Activated naive CD8-positive, alpha-beta T cell treated with anti-CD3 and anti-CD28 coated beads, Interleukin-2, amount 50 U/mL, for 24 hours (primary cell): ENCODE measurements at regions not wholly inside any gene's neighbourhood (a gene's known extent, or its start where the extent isn't known, plus 50 kb on each side); places are given as distances from the start of the nearest gene placed in this dataset.
"Not testable (repeated sequence)": the region's sequence is repeated elsewhere in the genome, so short reads cannot be mapped to it uniquely, and the experiment has no call there.

Experiments
- ATAC-seq: fragments of 150-1000 bp; cut with Tn5 transposase; one replicate; pipeline ENCODE4 v1.10.0; 2021
- DNase-seq: peaks from one replicate; pipeline ENCODE4 v3.0.0; 2021
- H3K27ac Mint-ChIP-seq: one replicate; pipeline ENCODE4 v1.8.0; 2021; ENCODE audit warnings: mild to moderate bottlenecking, mixed read lengths
- H3K27me3 Mint-ChIP-seq: one replicate; pipeline ENCODE4 v1.8.0; 2021; ENCODE audit warnings: mixed read lengths
- H3K36me3 Mint-ChIP-seq: one replicate; pipeline ENCODE4 v1.8.0; 2021; ENCODE audit warnings: low read depth, mixed read lengths
- H3K4me1 Mint-ChIP-seq: one replicate; pipeline ENCODE4 v1.8.0; 2021; ENCODE audit warnings: mixed read lengths
- H3K4me3 Mint-ChIP-seq: one replicate; pipeline ENCODE4 v1.8.0; 2021; ENCODE audit warnings: mild to moderate bottlenecking, moderate library complexity, mixed read lengths
- H3K9me3 Mint-ChIP-seq: one replicate; pipeline ENCODE4 v1.8.0; 2021; ENCODE audit warnings: mixed read lengths

DNA sequence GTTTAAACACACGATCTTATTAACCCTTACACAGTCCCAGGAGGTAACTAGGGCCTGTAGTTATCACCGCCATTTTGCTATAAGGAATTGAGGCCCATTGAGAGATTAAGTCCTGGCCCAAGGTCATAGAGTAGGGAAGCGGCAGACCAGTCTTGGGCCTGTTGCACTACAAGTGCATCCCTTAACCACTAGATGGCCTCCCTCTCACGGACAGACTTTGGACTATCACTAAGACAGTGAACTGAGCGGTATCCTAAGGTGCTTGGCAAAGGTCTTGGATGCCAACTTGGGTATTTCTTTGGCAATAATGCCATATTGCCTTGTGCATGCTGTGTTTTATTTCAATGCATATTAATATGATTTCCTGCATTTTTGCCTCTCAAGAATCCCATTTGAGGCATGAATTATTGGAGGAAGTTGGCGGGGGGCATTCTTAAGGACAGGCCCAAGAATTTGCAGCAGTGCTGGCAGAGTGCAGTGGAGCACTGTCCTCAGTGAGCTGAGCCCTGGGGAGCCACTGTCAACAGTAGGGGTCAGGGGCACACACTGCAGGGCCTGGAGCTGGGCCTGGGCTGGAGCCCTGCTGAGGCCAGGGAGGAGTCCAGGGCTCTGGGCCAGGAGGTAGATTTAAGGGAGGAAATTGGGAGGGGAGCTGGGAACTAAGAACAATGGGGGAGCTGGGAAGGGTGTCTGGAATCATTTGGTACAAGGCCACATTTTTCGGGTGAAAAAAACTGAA lies 147.4 kb downstream of the SMIM20 start:
- Mint-ChIP-seq H3K4me1 (peaks cover 31% of the 10 kb centered on the region), H3K4me3 (no peak overlapping the region), H3K9me3 (peaks cover 13% of the 10 kb centered on the region), H3K36me3 (peaks cover 2% of the 10 kb centered on the region), H3K27ac (no peak overlapping the region), H3K27me3 (peaks cover 22% of the 10 kb centered on the region)
- ATAC-seq, result peak; percentile 50
- no peak for DNase-seq

GRCh38 chr4:26062215-26062614 lies 148.2 kb downstream of the SMIM20 start:
- H3K36me3 Mint-ChIP-seq, result peaks cover 2% of the 10 kb centered on the region
- H3K27me3 Mint-ChIP-seq, result peaks cover 21% of the 10 kb centered on the region
- no peak overlapping the region for H3K27ac Mint-ChIP-seq
- no peak overlapping the region for H3K4me3 Mint-ChIP-seq
- DNase-seq (no peak), ATAC-seq (no peak)
- peaks cover 30% of the 10 kb centered on the region for H3K4me1 Mint-ChIP-seq
- peaks cover 11% of the 10 kb centered on the region for H3K9me3 Mint-ChIP-seq

DNA sequence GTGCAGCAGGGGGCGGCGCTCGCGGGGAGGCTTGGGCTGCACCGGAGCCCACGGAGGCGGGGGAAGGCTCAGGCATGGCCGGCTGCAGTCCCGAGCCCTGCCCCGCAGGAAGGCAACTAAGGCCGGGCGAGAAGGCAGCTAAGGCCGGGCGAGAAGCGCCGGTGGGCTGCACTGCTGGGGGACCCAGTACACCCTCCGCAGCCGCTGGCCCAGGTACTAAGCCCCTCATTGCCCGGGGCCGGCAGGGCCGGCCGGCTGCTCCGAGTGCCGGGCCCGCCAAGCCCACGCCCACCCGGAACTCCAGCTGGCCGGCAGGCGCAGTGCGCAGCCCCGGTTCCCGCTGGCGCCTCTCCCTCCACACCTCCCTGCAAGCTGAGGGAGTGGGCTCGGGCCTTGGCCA lies 150.0 kb downstream of the SMIM20 start:
- H3K4me1 Mint-ChIP-seq, result peaks cover 15% of the 10 kb centered on the region
- ATAC-seq, H3K27ac Mint-ChIP-seq, H3K9me3 Mint-ChIP-seq, H3K4me3 Mint-ChIP-seq, H3K36me3 Mint-ChIP-seq, DNase-seq: not testable (repeated sequence)
- H3K27me3 Mint-ChIP-seq, result peaks cover 14% of the 10 kb centered on the region

DNA sequence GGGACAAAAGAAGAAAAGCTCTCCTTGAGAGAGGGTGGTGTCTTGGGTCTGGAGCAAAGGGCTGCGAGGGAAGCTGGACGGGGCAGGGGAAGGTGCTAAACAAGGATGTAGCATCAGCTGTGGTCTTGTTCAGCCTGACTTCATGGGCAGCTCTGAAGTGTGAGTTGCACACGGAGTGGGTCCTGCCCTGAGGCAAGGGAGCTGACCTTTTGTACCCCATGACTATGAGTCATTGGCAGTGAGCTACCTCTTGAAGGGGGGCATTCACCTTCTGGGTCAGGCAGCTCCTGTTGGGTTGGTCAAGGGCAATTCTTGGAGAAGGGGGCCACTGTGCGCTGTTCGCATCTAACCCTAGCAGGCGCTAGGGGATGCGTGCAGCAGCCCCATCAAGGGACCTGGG lies 151.8 kb downstream of the SMIM20 start:
- Mint-ChIP-seq H3K27me3 (peaks cover 14% of the 10 kb centered on the region), H3K36me3 (peaks cover 2% of the 10 kb centered on the region), H3K4me3 (no peak overlapping the region), H3K4me1 (peaks cover 13% of the 10 kb centered on the region), H3K9me3 (peaks cover 5% of the 10 kb centered on the region), H3K27ac (no peak overlapping the region)
- no peak for DNase-seq
- ATAC-seq, result peak; percentile 24

DNA sequence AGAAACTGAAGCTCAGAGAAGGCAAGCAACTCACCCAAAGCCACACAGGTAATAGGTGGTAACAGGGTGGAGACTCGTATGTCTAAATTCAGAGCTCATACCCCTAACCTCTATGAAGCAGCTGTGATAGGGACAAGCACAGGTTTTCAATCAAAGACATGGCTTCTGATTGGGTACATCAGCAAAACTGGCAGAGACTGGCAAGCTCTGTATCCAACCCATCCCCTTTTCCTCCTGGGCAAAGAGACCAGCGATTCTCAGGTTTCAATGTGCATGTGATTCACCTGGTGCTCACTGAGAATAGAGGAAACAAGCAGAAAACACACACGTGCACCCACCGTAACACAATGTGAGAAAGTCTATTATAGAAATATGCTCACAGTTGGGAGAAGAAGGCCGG lies 153.0 kb downstream of the SMIM20 start:
- H3K9me3 Mint-ChIP-seq, result no peaks in the 10 kb centered on the region

GRCh38 chr4:26069218-26069617 lies 155.2 kb downstream of the SMIM20 start:
- H3K36me3 Mint-ChIP-seq, result peaks cover 2% of the 10 kb centered on the region
- no peak overlapping the region for H3K27ac Mint-ChIP-seq
- DNase-seq (no peak), ATAC-seq (peak; percentile 52)
- H3K4me1 Mint-ChIP-seq, result peaks cover 35% of the 10 kb centered on the region
- H3K4me3 Mint-ChIP-seq, result no peak overlapping the region
- H3K27me3 Mint-ChIP-seq, result peaks cover 14% of the 10 kb centered on the region
- H3K9me3 Mint-ChIP-seq, result peaks cover 5% of the 10 kb centered on the region

More for the DNA sequence above, 153.0 kb downstream of the SMIM20 start:
- DNase-seq (no peak), ATAC-seq (no peak)
- H3K27me3 Mint-ChIP-seq, result peaks cover 14% of the 10 kb centered on the region
- H3K36me3 Mint-ChIP-seq, result no peaks in the 10 kb centered on the region
- peaks cover 18% of the 10 kb centered on the region for H3K4me1 Mint-ChIP-seq
- no peak overlapping the region for H3K4me3 Mint-ChIP-seq
- H3K27ac Mint-ChIP-seq, result no peak overlapping the region

- DNase-seq (no peak), ATAC-seq (no peak)
- H3K9me3 Mint-ChIP-seq, result peaks cover 22% of the 10 kb centered on the region
- no peak overlapping the region for H3K4me3 Mint-ChIP-seq
- H3K36me3 Mint-ChIP-seq, result peaks cover 19% of the 10 kb centered on the region
- H3K27me3 Mint-ChIP-seq, result peaks cover 5% of the 10 kb centered on the region
- peaks cover 55% of the 10 kb centered on the region for H3K4me1 Mint-ChIP-seq
- H3K27ac Mint-ChIP-seq, result no peak overlapping the region
These were observed 157.7 kb downstream of the SMIM20 start for GRCh38 chr4:26071688-26072087.

DNA sequence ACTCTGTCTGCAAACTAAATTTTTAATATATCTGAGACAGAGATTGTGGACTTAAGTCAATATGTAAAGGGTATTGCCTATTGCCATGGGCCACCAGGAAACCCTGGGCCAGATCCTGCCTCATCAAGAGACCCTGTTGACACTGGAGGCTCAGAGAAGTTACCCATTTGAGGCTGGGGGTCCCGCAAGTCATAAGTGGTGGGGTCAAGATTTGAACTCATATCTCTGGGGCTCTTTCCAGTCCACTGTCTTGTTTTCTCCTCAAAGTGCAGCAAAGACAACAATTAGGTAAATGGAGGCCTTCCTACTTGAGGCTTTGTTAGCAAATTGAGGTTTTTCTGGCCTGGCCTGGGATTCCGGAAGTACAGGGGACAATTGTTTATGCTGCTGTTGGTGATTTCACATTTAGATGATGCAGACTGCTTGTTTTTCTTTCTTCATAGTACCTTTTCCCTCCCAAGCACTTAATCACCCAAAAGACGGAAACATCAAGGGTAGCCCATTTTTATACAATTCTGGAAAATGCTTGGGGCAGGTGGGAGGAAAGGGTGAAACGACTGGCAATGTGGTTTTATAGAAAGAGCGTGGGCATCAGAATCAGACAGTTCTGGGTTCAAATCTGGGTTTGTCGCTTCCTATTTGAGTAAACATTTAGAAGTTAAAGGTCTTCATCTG lies 160.0 kb downstream of the SMIM20 start:
- Mint-ChIP-seq H3K4me1 (peaks cover 77% of the 10 kb centered on the region), H3K27me3 (peaks cover 3% of the 10 kb centered on the region), H3K27ac (peak overlapping the region; percentile 96), H3K36me3 (peaks cover 36% of the 10 kb centered on the region), H3K4me3 (peak overlapping the region; percentile 62), H3K9me3 (peaks cover 38% of the 10 kb centered on the region)
- DNase-seq (no peak), ATAC-seq (peak; percentile 37)

- ATAC-seq (peak; percentile 58), DNase-seq (peak; percentile 71)
- Mint-ChIP-seq H3K4me1 (peaks cover 84% of the 10 kb centered on the region), H3K9me3 (peaks cover 38% of the 10 kb centered on the region), H3K4me3 (peak overlapping the region; percentile 62), H3K27ac (peak overlapping the region; percentile 96), H3K27me3 (peaks cover 3% of the 10 kb centered on the region), H3K36me3 (peaks cover 36% of the 10 kb centered on the region)
These were observed 160.9 kb downstream of the SMIM20 start for GRCh38 chr4:26074712-26075430.

DNA sequence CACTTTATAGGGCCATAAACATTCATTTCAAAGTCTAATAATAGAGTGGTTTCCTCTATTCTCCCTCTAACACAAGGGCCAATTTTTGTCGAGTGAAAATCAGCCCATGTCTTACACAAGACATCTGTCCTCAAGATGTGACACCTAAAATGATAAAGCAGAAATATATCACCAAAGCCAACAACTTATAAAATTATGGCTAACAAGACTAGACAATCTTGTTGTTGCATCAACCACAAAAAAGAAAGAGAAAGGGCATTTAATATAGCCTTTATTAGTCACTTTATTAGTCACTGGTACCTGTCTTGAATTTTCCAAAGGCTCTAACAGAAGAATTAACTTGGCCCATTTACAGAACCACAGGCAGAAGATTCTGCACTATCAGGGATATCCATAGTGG lies 161.6 kb downstream of the SMIM20 start:
- DNase-seq (no peak), ATAC-seq (peak; percentile 17)
- Mint-ChIP-seq H3K4me1 (peaks cover 89% of the 10 kb centered on the region), H3K4me3 (peak overlapping the region; percentile 62), H3K27ac (peak overlapping the region; percentile 96), H3K36me3 (peaks cover 36% of the 10 kb centered on the region), H3K9me3 (peaks cover 40% of the 10 kb centered on the region), H3K27me3 (peaks cover 3% of the 10 kb centered on the region)

DNA sequence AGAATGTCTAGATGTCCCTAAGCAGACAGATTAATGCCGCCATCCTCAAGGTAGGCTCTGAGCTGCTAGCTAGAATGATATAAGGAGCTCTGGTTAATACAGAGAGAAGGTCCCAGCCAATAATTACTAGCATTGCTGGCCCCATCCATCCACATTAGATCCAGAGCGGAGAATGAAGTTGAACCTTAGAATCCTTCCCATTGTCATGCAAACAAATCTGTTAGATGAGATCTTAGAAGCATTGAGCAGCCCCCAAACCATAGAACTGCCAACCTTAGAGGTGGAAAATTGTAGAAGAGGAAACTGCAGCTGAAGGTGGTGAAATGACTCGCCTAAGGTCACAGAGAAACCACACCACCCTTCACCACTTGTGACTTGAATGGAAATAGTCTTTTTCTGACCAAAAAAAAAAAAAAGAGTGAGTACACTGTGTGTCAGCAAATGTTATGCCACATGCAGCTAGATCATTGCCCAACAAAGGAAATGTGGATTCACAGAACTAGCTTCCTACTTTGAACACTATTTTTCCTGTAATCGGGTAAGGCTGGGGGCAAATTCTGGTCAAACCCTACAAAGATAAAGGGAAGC lies 162.1 kb downstream of the SMIM20 start:
- peak; percentile 48 for DNase-seq
- peaks cover 3% of the 10 kb centered on the region for H3K27me3 Mint-ChIP-seq
- peaks cover 92% of the 10 kb centered on the region for H3K4me1 Mint-ChIP-seq
- peaks cover 36% of the 10 kb centered on the region for H3K36me3 Mint-ChIP-seq
- H3K4me3 Mint-ChIP-seq, result peak overlapping the region; percentile 62
- peak; percentile 72 for ATAC-seq
- H3K9me3 Mint-ChIP-seq, result peaks cover 45% of the 10 kb centered on the region
- peak overlapping the region; percentile 96 for H3K27ac Mint-ChIP-seq

GRCh38 chr4:26076896-26077295 lies 162.9 kb downstream of the SMIM20 start:
- Mint-ChIP-seq H3K9me3 (peaks cover 46% of the 10 kb centered on the region), H3K4me3 (no peak overlapping the region), H3K36me3 (peaks cover 39% of the 10 kb centered on the region), H3K27me3 (peaks cover 3% of the 10 kb centered on the region), H3K27ac (peak overlapping the region; percentile 96), H3K4me1 (peaks cover 92% of the 10 kb centered on the region)
- no peak for DNase-seq
- ATAC-seq, result no peak

GRCh38 chr4:26077756-26078155 lies 163.7 kb downstream of the SMIM20 start:
- Mint-ChIP-seq H3K27me3 (peaks cover 3% of the 10 kb centered on the region), H3K4me3 (no peak overlapping the region), H3K27ac (peak overlapping the region; percentile 96), H3K36me3 (peaks cover 37% of the 10 kb centered on the region), H3K9me3 (peaks cover 44% of the 10 kb centered on the region), H3K4me1 (peaks cover 96% of the 10 kb centered on the region)
- ATAC-seq, result no peak
- no peak for DNase-seq

DNA sequence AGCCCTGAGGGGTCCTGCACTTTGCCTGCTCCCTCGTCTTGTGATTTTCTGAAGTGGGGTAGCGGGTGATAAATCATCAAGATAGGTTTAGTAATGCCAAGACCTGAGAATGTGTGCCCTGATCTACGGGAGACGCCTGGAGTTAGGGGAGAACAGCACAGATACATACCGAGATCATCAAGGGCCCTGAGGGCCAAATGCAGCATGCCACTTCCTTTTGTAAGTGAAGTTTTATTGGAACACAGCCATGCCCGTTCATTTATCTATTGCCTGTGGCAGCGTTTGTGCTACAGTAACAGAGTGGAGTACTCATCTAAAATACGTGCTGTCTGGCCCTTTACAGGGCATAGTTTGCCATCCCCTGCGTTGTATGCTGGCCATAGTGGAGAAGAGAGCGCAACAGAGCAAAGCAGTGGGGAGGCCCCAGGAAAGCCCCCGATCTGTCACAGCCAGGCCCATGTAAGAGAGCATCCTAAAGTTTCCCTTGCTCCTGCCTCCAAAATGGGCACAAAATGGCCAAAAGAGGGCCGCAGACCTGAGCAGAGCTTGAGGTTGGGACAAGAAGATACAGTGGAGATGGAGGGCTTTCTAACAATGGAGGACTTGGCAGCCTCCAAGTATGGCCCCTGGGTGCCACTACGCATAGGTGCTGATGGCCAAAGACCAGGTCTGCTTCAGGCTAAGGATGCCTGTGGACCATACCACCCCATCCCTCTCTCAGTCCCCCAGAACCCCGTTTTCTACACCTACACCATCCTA lies 167.0 kb downstream of the SMIM20 start:
- peaks cover 30% of the 10 kb centered on the region for H3K9me3 Mint-ChIP-seq
- ATAC-seq (no peak), DNase-seq (no peak)
- H3K27me3 Mint-ChIP-seq, result peaks cover 6% of the 10 kb centered on the region
- H3K36me3 Mint-ChIP-seq, result peaks cover 27% of the 10 kb centered on the region
- peak overlapping the region; percentile 91 for H3K27ac Mint-ChIP-seq
- peaks cover 95% of the 10 kb centered on the region for H3K4me1 Mint-ChIP-seq
- no peak overlapping the region for H3K4me3 Mint-ChIP-seq
